Right ventricle myocardium superior (tissue), 1 donor: ENCODE measurements at regions not wholly inside any gene's neighbourhood (a gene's known extent, or its start where the extent isn't known, plus 50 kb on each side); places are given as distances from the start of the nearest gene placed in this dataset.

Source experiments
- ATAC-seq: fragments of 200-7000 bp; cut with Tn5 transposase; one replicate; pipeline ENCODE4 v1.9.1; 2020; ENCODE audit warnings: mild to moderate bottlenecking; ENCODE audit not compliant: poor library complexity
- DNase-seq: peaks from one replicate; pipeline ENCODE4 v3.0.0-alpha.2; 2020
- intact Hi-C: fragments of 100-400 bp; cut with DNase I; formaldehyde crosslinking; loops from one replicate; pipeline ENCODE4 v1.11.2; 2022
- donor health status: DM: no; HTN: yes; CAD: no; lungs with severe emphysema.

GRCh38 chr10:117876210-117876609, 170.5 kb downstream of the RAB11FIP2 start:
- intact Hi-C loops: no loop called here

GRCh38 chr10:117878626-117879025, 168.1 kb downstream of the RAB11FIP2 start:
- intact Hi-C loops: no loop called here
- DNase-seq (no peak), ATAC-seq (no peak)

More at GRCh38 chr10:117876210-117876609, 170.5 kb downstream of the RAB11FIP2 start:
- DNase-seq (no peak), ATAC-seq (no peak)

GRCh38 chr10:117884093-117884492, 162.6 kb downstream of the RAB11FIP2 start:
- ATAC-seq (no peak), DNase-seq (no peak)
- intact Hi-C loops: no loop called here

- ATAC-seq: no peak
- DNase-seq: no peak
- intact Hi-C loops: no loop called here
These were observed 162.1 kb downstream of the RAB11FIP2 start for GRCh38 chr10:117884592-117884991.

GRCh38 chr10:117885206-117885829, 161.4 kb downstream of the RAB11FIP2 start:
- ATAC-seq (no peak), DNase-seq (no peak)
- intact Hi-C loops: no loop called here

GRCh38 chr10:117886766-117887165, 160.0 kb downstream of the RAB11FIP2 start:
- no peak for DNase-seq
- intact Hi-C loops: no loop called here
- ATAC-seq: no peak

- no peak for DNase-seq
- no peak for ATAC-seq
- intact Hi-C loops: no loop called here
These were observed 157.1 kb downstream of the RAB11FIP2 start for GRCh38 chr10:117889664-117890063.

- ATAC-seq (no peak), DNase-seq (no peak)
- intact Hi-C loops: no loop called here
These were observed 154.0 kb downstream of the RAB11FIP2 start for GRCh38 chr10:117892681-117893220.

GRCh38 chr10:117894339-117894738, 152.4 kb downstream of the RAB11FIP2 start:
- ATAC-seq (no peak), DNase-seq (no peak)
- intact Hi-C loops: no loop called here

- no peak for DNase-seq
These were observed 150.2 kb downstream of the RAB11FIP2 start for GRCh38 chr10:117896517-117896916.

GRCh38 chr10:117899181-117899683, 147.5 kb downstream of the RAB11FIP2 start:
- DNase-seq (no peak), ATAC-seq (no peak)
- intact Hi-C loops: no loop called here

More at GRCh38 chr10:117896517-117896916, 150.2 kb downstream of the RAB11FIP2 start:
- no peak for ATAC-seq
- intact Hi-C loops: no loop called here

GRCh38 chr10:117900280-117900679, 146.5 kb downstream of the RAB11FIP2 start:
- DNase-seq (no peak), ATAC-seq (no peak)
- intact Hi-C loops: no loop called here

GRCh38 chr10:117903854-117904253, 142.9 kb downstream of the RAB11FIP2 start:
- ATAC-seq (no peak), DNase-seq (no peak)
- intact Hi-C loops: no loop called here

- intact Hi-C loops: no loop called here
- DNase-seq (no peak), ATAC-seq (no peak)
These were observed 141.3 kb downstream of the RAB11FIP2 start for GRCh38 chr10:117905404-117905803.

GRCh38 chr10:117911684-117912083, 135.1 kb downstream of the RAB11FIP2 start:
- no peak for DNase-seq
- ATAC-seq: no peak
- intact Hi-C loops: no loop called here

GRCh38 chr10:117914334-117914733, 132.4 kb downstream of the RAB11FIP2 start:
- DNase-seq (no peak), ATAC-seq (no peak)
- intact Hi-C loops: no loop called here

- ATAC-seq: no peak
- intact Hi-C loops: no loop called here
These were observed 125.8 kb downstream of the RAB11FIP2 start for GRCh38 chr10:117920956-117921355.

GRCh38 chr10:117921421-117921820, 125.3 kb downstream of the RAB11FIP2 start:
- DNase-seq (no peak), ATAC-seq (no peak)
- intact Hi-C loops: no loop called here

More at GRCh38 chr10:117920956-117921355, 125.8 kb downstream of the RAB11FIP2 start:
- no peak for DNase-seq

GRCh38 chr10:117924820-117925219, 121.9 kb downstream of the RAB11FIP2 start:
- no peak for DNase-seq
- intact Hi-C loops: no loop called here
- ATAC-seq: no peak

GRCh38 chr10:117925369-117925768, 121.4 kb downstream of the RAB11FIP2 start:
- ATAC-seq: no peak
- DNase-seq: no peak
- intact Hi-C loops: no loop called here
